ENCODE measurements at regions not wholly inside any gene's neighbourhood (a gene's known extent, or its start where the extent isn't known, plus 50 kb on each side); places are given as distances from the start of the nearest gene placed in this dataset.
"Not testable (repeated sequence)": the region's sequence is repeated elsewhere in the genome, so short reads cannot be mapped to it uniquely, and the experiment has no call there.

DNA sequence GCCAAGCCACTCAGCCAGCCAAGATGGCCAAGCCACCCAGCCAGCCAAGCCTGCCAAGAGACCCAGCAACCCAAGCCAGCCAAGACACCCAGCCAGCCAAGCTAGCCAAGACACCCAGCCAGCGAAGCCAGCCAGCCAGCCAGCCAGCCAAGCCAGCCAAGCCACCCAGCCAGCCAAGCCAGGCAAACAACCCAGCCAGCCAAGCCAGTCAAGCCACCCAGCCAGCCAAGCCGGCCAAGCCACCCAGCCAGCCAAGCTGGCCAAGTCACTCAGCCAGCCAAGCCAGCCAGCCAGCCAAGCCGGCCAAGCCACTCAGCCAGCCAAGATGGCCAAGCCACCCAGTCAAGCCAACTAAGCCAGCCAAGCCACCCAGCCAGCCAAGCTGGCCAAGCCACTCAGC is 337.5 kb upstream of the PLGLB2 start:
- not testable (repeated sequence) for H3K27ac ChIP-seq (ENCODE audit: low read depth, low read length); H3K4me3 ChIP-seq (ENCODE audit: low read depth in 1 of 2, low read length in 2 of 2); H3K4me1 ChIP-seq (ENCODE audit: control insufficient read depth in 1 of 2, insufficient read depth in 2 of 2, low read length in 2 of 2); H3K9me3 ChIP-seq (ENCODE audit: control insufficient read depth in 1 of 2, low read length in 2 of 2); H3K9ac ChIP-seq (ENCODE audit: low read depth in 1 of 2, low read length in 2 of 2); H3K27me3 ChIP-seq (ENCODE audit: control insufficient read depth in 1 of 2, insufficient read depth in 2 of 2, low read length in 2 of 2); H3K36me3 ChIP-seq (ENCODE audit: control insufficient read depth in 1 of 2, insufficient read depth in 2 of 2, low read length in 2 of 2)

DNA sequence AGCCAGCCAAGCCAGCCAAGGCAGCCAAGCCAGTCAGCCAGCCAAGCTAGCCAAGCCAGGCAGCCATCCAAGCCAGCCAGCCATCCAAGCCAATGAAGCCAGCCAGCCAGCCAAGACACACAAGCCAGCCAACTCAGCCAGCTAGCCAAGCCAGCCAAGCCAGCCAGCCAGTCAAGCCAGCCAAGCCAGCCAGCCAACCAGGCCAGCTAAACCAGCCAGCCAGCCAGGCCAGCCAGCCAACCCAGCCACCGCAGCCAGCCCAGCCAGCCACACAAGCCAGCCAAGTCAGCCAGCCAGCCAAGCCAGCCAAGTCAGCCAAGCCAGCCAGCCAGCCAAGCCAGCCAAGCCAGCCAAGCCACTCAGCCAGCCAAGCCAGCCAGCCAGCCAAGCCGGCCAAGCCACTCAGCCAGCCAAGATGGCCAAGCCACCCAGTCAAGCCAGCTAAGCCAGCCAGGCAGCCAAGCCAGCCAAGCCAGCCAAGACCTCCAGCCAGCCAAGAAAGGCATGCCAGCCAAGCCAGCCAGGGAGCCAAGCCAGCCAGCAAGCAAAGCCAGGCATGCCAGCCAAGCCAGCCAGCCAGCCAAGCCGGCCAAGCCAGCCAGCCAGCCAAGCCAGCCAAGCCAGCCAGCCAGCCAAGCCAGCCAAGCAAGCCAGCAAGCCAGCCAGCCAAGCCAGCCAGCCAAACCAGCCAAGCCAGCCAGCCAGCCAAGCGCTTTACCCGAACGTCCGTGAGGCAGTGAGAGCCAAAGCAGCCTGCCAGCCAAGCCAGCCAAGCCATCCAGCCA is 335.7 kb upstream of the PLGLB2 start:
- H3K4me1 ChIP-seq (ENCODE audit: control insufficient read depth in 1 of 2, insufficient read depth in 2 of 2, low read length in 2 of 2); H3K27ac ChIP-seq (ENCODE audit: low read depth, low read length); H3K9ac ChIP-seq (ENCODE audit: low read depth in 1 of 2, low read length in 2 of 2); H3K36me3 ChIP-seq (ENCODE audit: control insufficient read depth in 1 of 2, insufficient read depth in 2 of 2, low read length in 2 of 2); H3K9me3 ChIP-seq (ENCODE audit: control insufficient read depth in 1 of 2, low read length in 2 of 2); H3K27me3 ChIP-seq (ENCODE audit: control insufficient read depth in 1 of 2, insufficient read depth in 2 of 2, low read length in 2 of 2); H3K4me3 ChIP-seq (ENCODE audit: low read depth in 1 of 2, low read length in 2 of 2): not testable (repeated sequence)

DNA sequence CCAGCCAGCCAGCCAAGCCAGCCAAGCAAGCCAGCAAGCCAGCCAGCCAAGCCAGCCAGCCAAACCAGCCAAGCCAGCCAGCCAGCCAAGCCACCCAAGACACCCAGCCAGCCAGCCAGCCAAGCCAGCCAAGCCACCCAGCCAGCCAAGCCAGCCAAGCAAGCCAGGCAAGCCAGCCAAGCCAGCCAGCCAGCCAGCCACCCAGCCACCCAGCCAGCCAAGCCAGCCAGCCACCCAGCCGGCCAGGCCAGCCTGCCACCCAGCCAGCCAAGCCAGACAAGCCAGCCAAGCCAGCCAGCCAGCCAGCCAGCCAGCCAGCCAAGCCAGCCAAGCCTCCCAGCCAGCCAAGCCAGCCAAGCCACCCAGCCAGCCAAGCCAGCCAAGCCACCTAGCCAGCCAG is 333.6 kb upstream of the PLGLB2 start:
- not testable (repeated sequence) for H3K4me3 ChIP-seq (ENCODE audit: low read depth in 1 of 2, low read length in 2 of 2); H3K9me3 ChIP-seq (ENCODE audit: control insufficient read depth in 1 of 2, low read length in 2 of 2); H3K36me3 ChIP-seq (ENCODE audit: control insufficient read depth in 1 of 2, insufficient read depth in 2 of 2, low read length in 2 of 2); H3K27me3 ChIP-seq (ENCODE audit: control insufficient read depth in 1 of 2, insufficient read depth in 2 of 2, low read length in 2 of 2); H3K4me1 ChIP-seq (ENCODE audit: control insufficient read depth in 1 of 2, insufficient read depth in 2 of 2, low read length in 2 of 2); H3K27ac ChIP-seq (ENCODE audit: low read depth, low read length); H3K9ac ChIP-seq (ENCODE audit: low read depth in 1 of 2, low read length in 2 of 2)

DNA sequence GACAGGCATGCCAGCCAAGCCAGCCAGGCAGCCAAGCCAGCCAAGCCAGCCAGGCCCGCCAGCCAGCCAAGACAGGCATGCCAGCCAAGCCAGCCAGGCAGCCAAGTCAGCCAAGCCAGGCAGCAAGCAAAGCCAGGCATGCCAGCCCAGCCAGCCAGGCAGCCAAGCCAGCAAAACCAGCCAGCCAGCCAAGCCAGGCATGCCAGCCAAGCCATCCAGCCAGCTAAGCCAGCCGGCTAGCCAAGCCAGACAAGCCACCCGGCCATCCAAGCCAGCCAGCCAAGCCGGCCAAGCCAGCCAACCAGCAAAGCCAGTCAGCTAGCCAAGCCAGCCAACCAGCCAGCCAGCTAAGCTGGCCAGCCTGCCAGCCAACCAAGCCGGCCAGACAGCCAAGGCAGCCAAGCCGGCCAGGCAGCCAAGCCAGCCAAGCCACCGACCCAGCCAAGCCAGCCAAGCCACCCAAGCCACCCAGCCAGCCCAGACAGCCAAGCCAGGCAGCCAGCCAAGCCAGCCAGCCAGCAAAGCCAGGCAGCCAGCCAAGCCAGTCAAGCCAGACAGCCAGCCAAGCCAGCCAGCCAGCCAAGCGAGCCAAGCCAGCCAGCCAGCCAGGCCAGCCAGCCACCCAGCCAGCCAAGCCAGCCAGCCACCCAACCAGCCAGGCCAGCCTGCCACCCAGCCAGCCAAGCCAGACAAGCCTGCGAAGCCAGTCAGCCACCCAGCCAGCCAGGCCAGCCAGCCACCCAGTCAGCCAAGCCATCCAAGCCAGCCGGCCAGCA is 332.9 kb upstream of the PLGLB2 start:
- H3K36me3 ChIP-seq (ENCODE audit: control insufficient read depth in 1 of 2, insufficient read depth in 2 of 2, low read length in 2 of 2); H3K4me3 ChIP-seq (ENCODE audit: low read depth in 1 of 2, low read length in 2 of 2); H3K4me1 ChIP-seq (ENCODE audit: control insufficient read depth in 1 of 2, insufficient read depth in 2 of 2, low read length in 2 of 2); H3K9ac ChIP-seq (ENCODE audit: low read depth in 1 of 2, low read length in 2 of 2); H3K9me3 ChIP-seq (ENCODE audit: control insufficient read depth in 1 of 2, low read length in 2 of 2); H3K27me3 ChIP-seq (ENCODE audit: control insufficient read depth in 1 of 2, insufficient read depth in 2 of 2, low read length in 2 of 2); H3K27ac ChIP-seq (ENCODE audit: low read depth, low read length): not testable (repeated sequence)

DNA sequence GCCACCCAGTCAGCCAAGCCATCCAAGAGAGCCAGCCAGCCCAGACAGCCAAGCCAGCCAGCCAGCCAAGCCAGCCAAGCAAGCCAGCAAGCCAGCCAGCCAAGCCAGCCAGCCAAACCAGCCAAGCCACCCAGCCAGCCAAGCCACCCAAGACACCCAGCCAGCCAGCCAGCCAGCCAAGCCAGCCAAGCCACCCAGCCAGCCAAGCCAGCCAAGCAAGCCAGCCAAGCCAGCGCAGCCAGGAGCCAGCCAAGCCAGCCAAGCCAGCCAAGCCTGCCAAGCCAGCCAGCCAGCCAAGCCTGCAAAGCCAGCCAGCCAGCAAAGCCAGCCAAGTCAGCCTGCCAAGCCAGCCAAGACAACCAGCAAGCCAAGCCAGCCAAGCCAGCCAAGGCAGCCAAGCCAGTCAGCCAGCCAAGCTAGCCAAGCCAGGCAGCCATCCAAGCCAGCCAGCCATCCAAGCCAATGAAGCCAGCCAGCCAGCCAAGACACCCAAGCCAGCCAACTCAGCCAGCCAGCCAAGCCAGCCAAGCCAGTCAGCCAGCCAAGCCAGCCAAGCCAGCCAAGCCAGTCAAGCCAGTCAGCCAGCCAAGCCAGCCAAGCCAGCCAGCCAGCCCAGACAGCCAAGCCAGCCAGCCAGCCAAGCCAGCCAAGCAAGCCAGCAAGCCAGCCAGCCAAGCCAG is 332.2 kb upstream of the PLGLB2 start:
- H3K27me3 ChIP-seq (ENCODE audit: control insufficient read depth in 1 of 2, insufficient read depth in 2 of 2, low read length in 2 of 2); H3K4me1 ChIP-seq (ENCODE audit: control insufficient read depth in 1 of 2, insufficient read depth in 2 of 2, low read length in 2 of 2); H3K4me3 ChIP-seq (ENCODE audit: low read depth in 1 of 2, low read length in 2 of 2); H3K36me3 ChIP-seq (ENCODE audit: control insufficient read depth in 1 of 2, insufficient read depth in 2 of 2, low read length in 2 of 2); H3K9ac ChIP-seq (ENCODE audit: low read depth in 1 of 2, low read length in 2 of 2); H3K27ac ChIP-seq (ENCODE audit: low read depth, low read length); H3K9me3 ChIP-seq (ENCODE audit: control insufficient read depth in 1 of 2, low read length in 2 of 2): not testable (repeated sequence)

DNA sequence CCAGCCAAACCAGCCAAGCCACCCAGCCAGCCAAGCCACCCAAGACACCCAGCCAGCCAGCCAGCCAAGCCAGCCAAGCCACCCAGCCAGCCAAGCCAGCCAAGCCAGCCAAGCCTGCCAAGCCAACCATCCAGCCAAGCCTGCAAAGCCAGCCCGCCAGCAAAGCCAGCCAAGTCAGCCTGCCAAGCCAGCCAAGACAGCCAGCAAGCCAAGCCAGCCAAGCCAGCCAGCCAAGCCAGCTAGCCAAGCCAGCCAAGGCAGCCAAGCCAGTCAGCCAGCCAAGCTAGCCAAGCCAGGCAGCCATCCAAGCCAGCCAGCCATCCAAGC is 331.7 kb upstream of the PLGLB2 start:
- H3K27me3 ChIP-seq (ENCODE audit: control insufficient read depth in 1 of 2, insufficient read depth in 2 of 2, low read length in 2 of 2); H3K36me3 ChIP-seq (ENCODE audit: control insufficient read depth in 1 of 2, insufficient read depth in 2 of 2, low read length in 2 of 2); H3K27ac ChIP-seq (ENCODE audit: low read depth, low read length); H3K4me1 ChIP-seq (ENCODE audit: control insufficient read depth in 1 of 2, insufficient read depth in 2 of 2, low read length in 2 of 2); H3K4me3 ChIP-seq (ENCODE audit: low read depth in 1 of 2, low read length in 2 of 2); H3K9ac ChIP-seq (ENCODE audit: low read depth in 1 of 2, low read length in 2 of 2); H3K9me3 ChIP-seq (ENCODE audit: control insufficient read depth in 1 of 2, low read length in 2 of 2): not testable (repeated sequence)

- H3K27ac ChIP-seq (ENCODE audit: low read depth, low read length); H3K4me3 ChIP-seq (ENCODE audit: low read depth in 1 of 2, low read length in 2 of 2); H3K9ac ChIP-seq (ENCODE audit: low read depth in 1 of 2, low read length in 2 of 2); H3K4me1 ChIP-seq (ENCODE audit: control insufficient read depth in 1 of 2, insufficient read depth in 2 of 2, low read length in 2 of 2); H3K9me3 ChIP-seq (ENCODE audit: control insufficient read depth in 1 of 2, low read length in 2 of 2); H3K36me3 ChIP-seq (ENCODE audit: control insufficient read depth in 1 of 2, insufficient read depth in 2 of 2, low read length in 2 of 2); H3K27me3 ChIP-seq (ENCODE audit: control insufficient read depth in 1 of 2, insufficient read depth in 2 of 2, low read length in 2 of 2): not testable (repeated sequence)
Measured at GRCh38 chr2:87417147-87417546, 330.7 kb upstream of the PLGLB2 start.

GRCh38 chr2:87417742-87418567 is 329.9 kb upstream of the PLGLB2 start:
- not testable (repeated sequence) for H3K9ac ChIP-seq (ENCODE audit: low read depth in 1 of 2, low read length in 2 of 2); H3K36me3 ChIP-seq (ENCODE audit: control insufficient read depth in 1 of 2, insufficient read depth in 2 of 2, low read length in 2 of 2); H3K27me3 ChIP-seq (ENCODE audit: control insufficient read depth in 1 of 2, insufficient read depth in 2 of 2, low read length in 2 of 2); H3K4me3 ChIP-seq (ENCODE audit: low read depth in 1 of 2, low read length in 2 of 2); H3K9me3 ChIP-seq (ENCODE audit: control insufficient read depth in 1 of 2, low read length in 2 of 2); H3K27ac ChIP-seq (ENCODE audit: low read depth, low read length); H3K4me1 ChIP-seq (ENCODE audit: control insufficient read depth in 1 of 2, insufficient read depth in 2 of 2, low read length in 2 of 2)

- H3K4me3 ChIP-seq (ENCODE audit: low read depth in 1 of 2, low read length in 2 of 2); H3K27me3 ChIP-seq (ENCODE audit: control insufficient read depth in 1 of 2, insufficient read depth in 2 of 2, low read length in 2 of 2); H3K36me3 ChIP-seq (ENCODE audit: control insufficient read depth in 1 of 2, insufficient read depth in 2 of 2, low read length in 2 of 2); H3K9me3 ChIP-seq (ENCODE audit: control insufficient read depth in 1 of 2, low read length in 2 of 2); H3K4me1 ChIP-seq (ENCODE audit: control insufficient read depth in 1 of 2, insufficient read depth in 2 of 2, low read length in 2 of 2); H3K9ac ChIP-seq (ENCODE audit: low read depth in 1 of 2, low read length in 2 of 2); H3K27ac ChIP-seq (ENCODE audit: low read depth, low read length): not testable (repeated sequence)
Measured at GRCh38 chr2:87418823-87419822, 328.8 kb upstream of the PLGLB2 start.

Data from duodenal mucosa (tissue), 2 donors.